Nephron progenitor cell (in vitro differentiated cells): ENCODE measurements at regions not wholly inside any gene's neighbourhood (a gene's known extent, or its start where the extent isn't known, plus 50 kb on each side); places are given as distances from the start of the nearest gene placed in this dataset.

ENCODE experiments used
- DNase-seq: peaks from one replicate; pipeline ENCODE4 v3.0.0; 2021
- H3K27ac Mint-ChIP-seq: 2 replicates; pipeline ENCODE4 v1.8.0; 2021; ENCODE audit warnings: mild to moderate bottlenecking, moderate library complexity, mixed read lengths
- H3K27me3 Mint-ChIP-seq: 2 replicates; pipeline ENCODE4 v1.8.0; 2021; ENCODE audit warnings: mild to moderate bottlenecking, low read depth, mixed read lengths; ENCODE audit not compliant: poor library complexity
- H3K36me3 Mint-ChIP-seq: 2 replicates; pipeline ENCODE4 v1.8.0; 2021; ENCODE audit warnings: low read depth, mixed read lengths
- H3K4me1 Mint-ChIP-seq: 2 replicates; pipeline ENCODE4 v1.8.0; 2021; ENCODE audit warnings: mixed read lengths
- H3K4me3 Mint-ChIP-seq: 2 replicates; pipeline ENCODE4 v1.8.0; 2021; ENCODE audit warnings: mild to moderate bottlenecking, moderate library complexity, mixed read lengths
- H3K9me3 Mint-ChIP-seq: 2 replicates; pipeline ENCODE4 v1.8.0; 2021; ENCODE audit warnings: mild to moderate bottlenecking, moderate library complexity, mixed read lengths
- CTCF ChIP-seq: fragments of 200-600 bp; sonication (generic); IDR thresholded peaks from 2 replicates; pipeline ENCODE4 v1.5.0; 2021; ENCODE audit warnings: antibody characterized with exemption

- no peak for TF ChIP-seq CTCF
- Mint-ChIP-seq H3K4me3 (no peak overlapping the region), H3K27ac (no peak overlapping the region), H3K27me3 (peaks cover 5% of the 10 kb centered on the region), H3K9me3 (peaks cover 5% of the 10 kb centered on the region), H3K4me1 (no peaks in the 10 kb centered on the region), H3K36me3 (no peaks in the 10 kb centered on the region)
- DNase-seq = no peak
These were observed 159.4 kb downstream of the RBM43 start for GRCh38 chr2:151102226-151102625.

GRCh38 chr2:151098841-151099240 is 162.8 kb downstream of the RBM43 start:
- Mint-ChIP-seq H3K36me3 (no peaks in the 10 kb centered on the region), H3K27ac (no peak overlapping the region), H3K27me3 (peaks cover 5% of the 10 kb centered on the region), H3K4me1 (no peaks in the 10 kb centered on the region), H3K9me3 (no peaks in the 10 kb centered on the region), H3K4me3 (no peak overlapping the region)
- DNase-seq = no peak
- TF ChIP-seq CTCF = no peak

- peaks cover 5% of the 10 kb centered on the region for H3K27me3 Mint-ChIP-seq
- H3K9me3 Mint-ChIP-seq = no peaks in the 10 kb centered on the region
- no peaks in the 10 kb centered on the region for H3K36me3 Mint-ChIP-seq
- no peaks in the 10 kb centered on the region for H3K4me1 Mint-ChIP-seq
- TF ChIP-seq CTCF = no peak
- H3K4me3 Mint-ChIP-seq = no peak overlapping the region
- H3K27ac Mint-ChIP-seq = no peak overlapping the region
- no peak for DNase-seq
These were observed 163.8 kb downstream of the RBM43 start for GRCh38 chr2:151097895-151098294.

- no peak overlapping the region for H3K27ac Mint-ChIP-seq
- H3K4me1 Mint-ChIP-seq = no peaks in the 10 kb centered on the region
- no peak for DNase-seq
- no peaks in the 10 kb centered on the region for H3K36me3 Mint-ChIP-seq
- H3K4me3 Mint-ChIP-seq = no peak overlapping the region
- no peaks in the 10 kb centered on the region for H3K9me3 Mint-ChIP-seq
- H3K27me3 Mint-ChIP-seq = peaks cover 5% of the 10 kb centered on the region
- no peak for TF ChIP-seq CTCF
These were observed 164.5 kb downstream of the RBM43 start for GRCh38 chr2:151097128-151097527.

- no peak overlapping the region for H3K4me3 Mint-ChIP-seq
- no peak for DNase-seq
- TF ChIP-seq CTCF = no peak
- H3K27ac Mint-ChIP-seq = no peak overlapping the region
- H3K4me1 Mint-ChIP-seq = no peaks in the 10 kb centered on the region
- no peaks in the 10 kb centered on the region for H3K36me3 Mint-ChIP-seq
- H3K9me3 Mint-ChIP-seq = no peaks in the 10 kb centered on the region
- peaks cover 5% of the 10 kb centered on the region for H3K27me3 Mint-ChIP-seq
These were observed 165.4 kb downstream of the RBM43 start for GRCh38 chr2:151096235-151096634.

- no peak for DNase-seq
- TF ChIP-seq CTCF = no peak
These were observed 166.2 kb downstream of the RBM43 start for GRCh38 chr2:151095463-151095862.

More at GRCh38 chr2:151095463-151095862, 166.2 kb downstream of the RBM43 start:
- peaks cover 5% of the 10 kb centered on the region for H3K27me3 Mint-ChIP-seq
- no peaks in the 10 kb centered on the region for H3K36me3 Mint-ChIP-seq
- no peak overlapping the region for H3K27ac Mint-ChIP-seq
- no peak overlapping the region for H3K4me3 Mint-ChIP-seq
- H3K4me1 Mint-ChIP-seq = no peaks in the 10 kb centered on the region
- no peaks in the 10 kb centered on the region for H3K9me3 Mint-ChIP-seq
